Naive thymus-derived CD8-positive, alpha-beta T cell (primary cell): ENCODE measurements at regions not wholly inside any gene's neighbourhood (a gene's known extent, or its start where the extent isn't known, plus 50 kb on each side); places are given as distances from the start of the nearest gene placed in this dataset.

ENCODE experiments used
- ATAC-seq, 2 donors: fragments of 150-1000 bp; cut with Tn5 transposase in 1 of 2; sonication (Bioruptor Pico), chemical (Tn5 transposase) in 1 of 2; 1 replicate in 1 of 2; 2 replicates in 1 of 2; pipeline ENCODE4 v1.10.0; 2021; ENCODE audit warnings: mild to moderate bottlenecking in 2 of 2, moderate library complexity in 2 of 2
- POLR2A ChIA-PET: fragments of 350-600 bp; sonication (Branson Sonifier 250); formaldehyde crosslinking; loops from one replicate; lab custom pipeline; 2021; ENCODE audit warnings: antibody characterized with exemption; lab: Charles Lee
- DNase-seq, 10 donors: peaks; one replicate each; pipeline versions ENCODE4 v3.0.0 to v3.0.0-alpha.2; 2020 to 2022
- H3K27ac Mint-ChIP-seq, 10 donors: one replicate each; pipeline ENCODE4 v1.8.0; 2020 to 2022; ENCODE audit warnings: mild to moderate bottlenecking in 10 of 10, mixed read lengths in 10 of 10, moderate library complexity in 4 of 10, inconsistent platforms in 1 of 10
- H3K27me3 Mint-ChIP-seq, 5 donors: one replicate each; pipeline ENCODE4 v1.8.0; 2021 to 2022; ENCODE audit warnings: mixed read lengths in 5 of 5
- H3K36me3 Mint-ChIP-seq, 3 donors: one replicate each; pipeline ENCODE4 v1.8.0; 2020 to 2022; ENCODE audit warnings: mixed read lengths in 3 of 3, mild to moderate bottlenecking in 2 of 3, inconsistent platforms in 1 of 3
- H3K4me1 Mint-ChIP-seq, 4 donors: one replicate each; pipeline ENCODE4 v1.8.0; 2021 to 2022; ENCODE audit warnings: mixed read lengths in 4 of 4
- H3K4me3 Mint-ChIP-seq, 10 donors: one replicate each; pipeline ENCODE4 v1.8.0; 2020 to 2022; ENCODE audit warnings: mild to moderate bottlenecking in 10 of 10, mixed read lengths in 10 of 10, moderate library complexity in 6 of 10, inconsistent platforms in 1 of 10
- H3K9me3 Mint-ChIP-seq, 9 donors: one replicate each; pipeline ENCODE4 v1.8.0; 2020 to 2022; ENCODE audit warnings: mixed read lengths in 9 of 9, mild to moderate bottlenecking in 3 of 9, inconsistent platforms in 1 of 9, moderate library complexity in 1 of 9

DNA sequence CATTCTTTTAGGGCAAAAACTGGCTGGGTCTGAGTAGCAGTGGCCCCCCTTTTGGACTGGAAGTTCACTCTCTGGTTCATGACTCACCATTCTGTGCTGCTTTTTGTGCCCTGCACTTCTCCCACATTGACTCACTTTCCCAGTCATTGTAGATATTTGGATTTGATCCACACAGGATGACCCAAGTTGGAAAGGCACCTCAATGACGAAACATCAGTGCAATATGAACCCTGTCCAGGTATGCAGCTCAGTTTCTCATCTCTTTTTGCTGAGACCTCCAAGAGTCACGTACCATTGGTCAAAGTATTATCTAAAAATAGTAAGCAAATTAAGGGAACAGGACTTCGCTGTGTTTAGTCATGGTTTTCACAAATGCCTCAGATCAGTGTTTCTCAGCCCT, 92.7 kb downstream of the CBLL2 start:
- ATAC-seq: no peak
- H3K27me3 Mint-ChIP-seq: peaks cover 0 to 4% (median 0%) of the 10 kb centered on the region in 5 donors

DNA sequence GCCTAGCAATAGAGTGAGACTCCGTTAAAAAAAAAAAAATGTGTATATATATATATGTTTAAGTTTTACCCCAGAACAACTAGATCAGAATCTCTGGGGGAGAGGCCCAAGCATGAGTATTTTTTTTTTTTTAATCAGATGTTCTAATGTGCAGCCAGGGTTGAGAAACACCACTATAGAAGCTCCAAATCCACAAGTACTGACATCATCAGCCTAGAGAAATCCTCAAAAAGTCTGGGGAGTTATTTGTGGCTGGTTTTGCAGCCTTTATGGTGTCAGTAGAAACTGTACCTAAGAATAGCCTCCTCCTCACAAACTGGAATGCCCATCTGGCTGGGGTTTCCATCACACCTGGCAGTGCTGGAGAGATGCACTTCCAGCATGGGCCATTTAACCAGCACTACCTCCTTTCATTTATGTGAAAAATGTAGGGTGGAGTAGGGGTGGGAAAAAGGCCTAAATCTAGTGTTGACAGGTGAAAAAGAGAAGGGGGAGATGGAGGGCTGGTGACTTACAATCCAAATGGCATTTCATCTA, 93.5 kb downstream of the CBLL2 start:
- Mint-ChIP-seq H3K36me3 (no peaks in the 10 kb centered on the region), H3K27me3 (peaks cover 0 to 4% (median 0%) of the 10 kb centered on the region in 5 donors), H3K4me1 (no peaks in the 10 kb centered on the region), H3K27ac (no peak overlapping the region), H3K9me3 (peaks cover 0 to 2% (median 0%) of the 10 kb centered on the region in 9 donors), H3K4me3 (no peak overlapping the region)
- no peak for DNase-seq
- no peak for ATAC-seq
- POLR2A ChIA-PET: no interaction called here

More for the DNA sequence above, 92.7 kb downstream of the CBLL2 start:
- DNase-seq: no peak
- H3K4me1 Mint-ChIP-seq: no peaks in the 10 kb centered on the region
- H3K9me3 Mint-ChIP-seq: peaks cover 0 to 2% (median 0%) of the 10 kb centered on the region in 9 donors
- H3K36me3 Mint-ChIP-seq: no peaks in the 10 kb centered on the region
- H3K27ac Mint-ChIP-seq: no peak overlapping the region
- POLR2A ChIA-PET: no interaction called here
- no peak overlapping the region for H3K4me3 Mint-ChIP-seq

DNA sequence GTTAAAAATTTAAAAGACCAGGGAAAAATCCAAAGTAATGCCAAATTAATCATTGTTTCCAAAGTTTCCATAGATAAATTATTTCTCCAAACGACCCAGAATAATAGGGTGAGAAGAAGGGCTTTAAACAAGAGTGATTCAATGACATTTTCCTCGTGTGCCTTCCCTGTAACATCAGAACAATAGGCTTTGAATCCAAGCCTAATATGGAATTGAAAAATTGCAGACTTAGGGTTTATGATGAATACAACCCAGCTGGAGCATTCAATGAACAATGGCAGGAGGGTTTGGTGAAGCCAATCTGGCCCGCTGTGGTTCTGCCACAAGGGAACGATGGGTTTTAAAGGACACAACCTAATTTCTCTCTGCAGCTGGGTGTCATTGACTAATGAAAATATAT, 94.2 kb downstream of the CBLL2 start:
- Mint-ChIP-seq H3K4me1 (no peaks in the 10 kb centered on the region), H3K27ac (no peak overlapping the region), H3K27me3 (peaks cover 0 to 4% (median 0%) of the 10 kb centered on the region in 5 donors), H3K4me3 (no peak overlapping the region), H3K36me3 (no peaks in the 10 kb centered on the region), H3K9me3 (peaks cover 0 to 2% (median 0%) of the 10 kb centered on the region in 9 donors)
- no peak for DNase-seq
- ATAC-seq: no peak
- POLR2A ChIA-PET: no interaction called here

DNA sequence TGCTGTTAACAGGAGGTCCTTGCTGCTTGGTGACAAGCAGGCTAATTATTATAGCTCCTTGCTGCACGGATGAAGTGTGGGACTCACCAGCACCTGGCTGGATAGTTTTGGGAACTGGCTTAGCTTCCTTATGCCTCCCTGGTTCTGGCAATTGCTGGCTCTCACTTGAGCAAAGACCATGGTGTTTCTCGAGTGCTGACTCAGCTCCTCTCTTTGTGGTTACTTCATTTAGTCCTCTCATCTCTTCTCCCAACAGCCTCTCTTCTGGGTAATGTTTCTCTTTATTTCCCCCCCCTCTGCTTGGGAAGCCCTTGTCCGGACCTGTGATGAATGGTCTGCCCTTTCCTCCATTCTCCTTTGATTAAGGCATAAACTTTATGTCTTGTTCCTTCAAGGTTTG, 100.4 kb downstream of the CBLL2 start:
- Mint-ChIP-seq H3K27me3 (no peaks in the 10 kb centered on the region), H3K9me3 (peaks cover 0 to 2% (median 0%) of the 10 kb centered on the region in 9 donors), H3K36me3 (no peaks in the 10 kb centered on the region), H3K27ac (no peak overlapping the region), H3K4me3 (no peak overlapping the region), H3K4me1 (no peaks in the 10 kb centered on the region)
- ATAC-seq: no peak
- DNase-seq: no peak
- POLR2A ChIA-PET: no interaction called here

DNA sequence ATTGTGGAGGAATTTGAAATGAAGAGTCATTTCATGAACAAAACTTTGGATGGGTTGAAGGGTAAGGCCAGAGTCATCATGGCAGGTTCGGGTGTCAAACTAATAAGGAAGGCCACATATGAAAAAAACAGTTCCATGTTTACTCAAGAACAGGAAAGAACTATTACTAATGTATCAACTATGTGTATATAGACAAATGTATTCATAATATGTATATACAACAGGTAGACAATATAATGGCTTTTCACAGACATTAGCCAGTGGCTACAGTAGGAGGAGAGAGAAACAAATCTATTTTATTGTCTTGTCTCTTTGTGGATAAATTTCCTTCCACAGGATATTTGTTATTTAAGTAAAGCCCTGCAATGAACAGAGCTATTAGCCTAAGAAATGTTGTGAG, 101.1 kb downstream of the CBLL2 start:
- ATAC-seq (no peak), DNase-seq (no peak)
- H3K4me1 Mint-ChIP-seq: no peaks in the 10 kb centered on the region
- peaks cover 0 to 2% (median 0%) of the 10 kb centered on the region in 9 donors for H3K9me3 Mint-ChIP-seq
- H3K27ac Mint-ChIP-seq: no peak overlapping the region
- no peaks in the 10 kb centered on the region for H3K27me3 Mint-ChIP-seq
- H3K4me3 Mint-ChIP-seq: no peak overlapping the region
- POLR2A ChIA-PET: no interaction called here
- H3K36me3 Mint-ChIP-seq: no peaks in the 10 kb centered on the region

DNA sequence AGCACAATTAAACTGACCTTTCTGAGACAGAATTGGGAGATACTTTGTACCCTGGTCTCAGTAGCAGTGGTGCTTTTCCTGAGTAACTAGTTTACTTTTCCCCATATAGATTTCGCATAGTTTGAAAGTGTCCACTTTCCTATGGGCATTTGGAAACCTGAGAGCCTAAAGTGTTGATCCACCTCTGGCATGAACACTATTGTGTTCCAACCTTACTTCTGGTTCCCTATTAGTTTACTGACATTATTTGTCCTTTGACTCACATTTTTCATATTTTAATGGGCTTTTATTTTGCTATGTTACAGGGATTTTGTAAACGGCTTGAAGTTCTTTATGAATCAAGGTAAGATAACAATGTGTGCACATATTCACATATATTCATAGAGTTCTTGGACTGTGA, 103.7 kb downstream of the CBLL2 start:
- Mint-ChIP-seq H3K4me3 (no peak overlapping the region), H3K9me3 (peaks cover 0 to 2% (median 0%) of the 10 kb centered on the region in 9 donors), H3K36me3 (no peaks in the 10 kb centered on the region), H3K27me3 (no peaks in the 10 kb centered on the region), H3K27ac (no peak overlapping the region), H3K4me1 (no peaks in the 10 kb centered on the region)
- ATAC-seq (no peak), DNase-seq (no peak)
- POLR2A ChIA-PET: no interaction called here

DNA sequence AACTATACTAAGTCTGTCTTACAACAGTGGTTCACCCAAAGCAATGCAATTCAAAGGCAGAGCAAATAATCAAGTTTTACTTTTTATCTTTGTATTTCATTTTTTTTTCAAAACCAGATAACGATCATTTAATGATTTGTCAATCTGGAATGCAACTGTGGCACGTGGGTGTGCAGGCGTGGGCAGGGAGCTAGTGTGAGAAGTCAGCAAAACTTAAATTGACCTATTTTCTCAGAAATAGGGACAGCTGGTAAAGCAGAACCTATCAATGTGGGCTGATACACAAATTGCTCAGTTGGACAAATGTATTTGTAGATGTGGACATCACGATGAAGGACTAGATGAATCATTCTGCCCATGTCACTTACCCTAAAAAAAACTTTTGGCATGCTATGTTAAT, 105.6 kb downstream of the CBLL2 start:
- ATAC-seq (no peak), DNase-seq (no peak)
- peaks cover 0 to 4% (median 0%) of the 10 kb centered on the region in 9 donors for H3K9me3 Mint-ChIP-seq
- H3K27me3 Mint-ChIP-seq: no peaks in the 10 kb centered on the region
- no peak overlapping the region for H3K27ac Mint-ChIP-seq
- H3K36me3 Mint-ChIP-seq: peaks cover 0 to 4% (median 0%) of the 10 kb centered on the region in 3 donors
- no peaks in the 10 kb centered on the region for H3K4me1 Mint-ChIP-seq
- POLR2A ChIA-PET: no interaction called here
- H3K4me3 Mint-ChIP-seq: no peak overlapping the region

DNA sequence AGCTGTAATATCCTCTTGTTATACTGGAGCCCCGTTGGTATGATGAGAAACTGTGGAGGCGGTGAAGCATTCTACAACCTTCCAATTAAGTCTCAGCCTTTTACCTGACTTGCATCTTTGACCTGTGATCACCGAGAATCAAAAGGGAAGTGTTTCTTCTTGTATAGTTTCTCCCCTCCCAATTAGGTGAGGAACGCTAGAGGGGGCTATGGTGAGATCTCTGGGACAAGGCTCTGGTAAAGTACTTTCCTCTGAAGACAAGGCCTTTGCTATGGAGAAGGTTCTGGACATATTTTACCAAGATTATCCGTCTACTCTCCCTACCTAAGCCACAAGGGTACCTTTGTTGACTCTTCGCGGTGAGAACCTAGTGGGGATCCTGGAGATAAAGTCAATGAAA, 111.3 kb downstream of the CBLL2 start:
- no peak overlapping the region for H3K4me3 Mint-ChIP-seq
- POLR2A ChIA-PET: no interaction called here
- H3K27me3 Mint-ChIP-seq: peaks cover 0 to 3% (median 0%) of the 10 kb centered on the region in 5 donors
- ATAC-seq: no peak
- peaks cover 0 to 4% (median 0%) of the 10 kb centered on the region in 3 donors for H3K36me3 Mint-ChIP-seq
- H3K27ac Mint-ChIP-seq: no peak overlapping the region
- peaks cover 0 to 6% (median 0%) of the 10 kb centered on the region in 9 donors for H3K9me3 Mint-ChIP-seq
- H3K4me1 Mint-ChIP-seq: no peaks in the 10 kb centered on the region
- no peak for DNase-seq

DNA sequence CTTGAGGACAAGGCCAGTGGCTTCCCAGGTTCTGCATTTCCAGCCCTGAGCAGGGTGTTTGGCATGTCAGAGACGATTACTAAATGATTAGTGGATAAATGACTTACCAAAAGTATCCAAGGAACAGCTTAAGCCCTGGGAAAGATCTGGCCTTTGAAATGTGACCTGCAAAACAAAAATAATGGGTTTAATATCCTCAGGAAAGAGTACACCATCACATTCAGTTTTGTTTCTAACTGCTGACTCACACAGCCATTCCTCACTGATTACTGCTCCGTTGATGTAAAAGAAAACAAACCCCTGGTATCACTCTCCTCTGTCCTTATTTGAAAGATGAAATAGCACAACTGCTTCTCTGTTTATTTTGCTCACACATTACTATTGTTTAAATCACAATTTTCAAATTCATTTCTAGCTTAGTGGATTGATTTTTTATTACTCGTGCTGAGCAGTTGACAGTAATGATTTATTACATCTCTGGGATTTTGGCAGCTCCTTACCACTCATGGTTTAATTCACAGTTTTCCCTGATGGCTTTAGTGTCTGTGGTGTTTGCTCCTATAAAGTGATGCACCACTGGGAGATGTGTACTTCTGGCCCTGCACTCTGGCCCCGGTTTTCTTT, 117.0 kb downstream of the CBLL2 start:
- no peaks in the 10 kb centered on the region for H3K36me3 Mint-ChIP-seq
- H3K4me1 Mint-ChIP-seq: no peaks in the 10 kb centered on the region
- H3K9me3 Mint-ChIP-seq: peaks cover 0 to 6% (median 0%) of the 10 kb centered on the region in 9 donors
- H3K27me3 Mint-ChIP-seq: peaks cover 0 to 3% (median 0%) of the 10 kb centered on the region in 5 donors
- ATAC-seq: no peak
- POLR2A ChIA-PET: no interaction called here
- H3K27ac Mint-ChIP-seq: no peak overlapping the region
- no peak overlapping the region for H3K4me3 Mint-ChIP-seq
- no peak for DNase-seq

DNA sequence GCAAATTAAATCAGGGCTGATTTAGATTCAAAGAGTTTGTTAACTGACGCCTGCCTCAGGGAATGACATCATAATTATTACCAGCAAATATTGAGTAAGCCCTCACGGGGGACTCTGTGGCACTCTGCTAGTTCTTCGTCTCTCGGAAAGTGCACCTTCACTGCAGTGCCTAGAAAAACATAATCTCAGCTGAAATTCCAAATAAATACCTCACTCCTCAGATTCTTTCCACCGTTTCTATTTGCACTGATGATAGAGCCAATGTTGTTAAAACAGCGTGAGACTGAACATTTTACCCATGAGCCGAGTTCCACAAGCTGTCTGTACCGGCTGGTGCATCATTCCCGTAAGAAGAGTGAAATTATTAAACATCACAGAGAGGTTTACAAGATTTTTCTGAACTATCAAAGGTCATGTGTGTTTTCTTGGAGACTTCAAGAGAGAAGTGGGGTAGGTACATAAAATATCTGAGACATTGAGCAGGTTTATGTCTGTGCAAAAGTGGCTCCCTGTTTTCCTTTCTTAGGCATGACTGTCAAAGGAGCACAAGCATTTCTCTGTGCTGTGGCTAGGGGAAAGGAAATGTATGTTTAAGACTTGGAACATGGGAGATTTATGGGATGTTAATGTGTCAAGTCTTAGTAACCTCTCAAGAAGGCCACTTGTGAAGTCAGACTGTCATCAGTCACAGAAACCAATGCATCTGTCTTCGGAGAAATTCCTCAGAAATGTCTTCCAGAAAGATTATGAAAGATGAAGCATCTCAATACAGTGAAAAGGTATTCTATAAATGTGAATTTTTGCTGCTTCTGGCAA, 119.6 kb downstream of the CBLL2 start:
- no peaks in the 10 kb centered on the region for H3K36me3 Mint-ChIP-seq
- H3K27ac Mint-ChIP-seq: no peak overlapping the region
- POLR2A ChIA-PET: no interaction called here
- peaks cover 0 to 3% (median 0%) of the 10 kb centered on the region in 9 donors for H3K9me3 Mint-ChIP-seq
- no peaks in the 10 kb centered on the region for H3K4me1 Mint-ChIP-seq
- DNase-seq: no peak
- no peak overlapping the region for H3K4me3 Mint-ChIP-seq
- H3K27me3 Mint-ChIP-seq: peaks cover 0 to 3% (median 0%) of the 10 kb centered on the region in 5 donors
- no peak for ATAC-seq

DNA sequence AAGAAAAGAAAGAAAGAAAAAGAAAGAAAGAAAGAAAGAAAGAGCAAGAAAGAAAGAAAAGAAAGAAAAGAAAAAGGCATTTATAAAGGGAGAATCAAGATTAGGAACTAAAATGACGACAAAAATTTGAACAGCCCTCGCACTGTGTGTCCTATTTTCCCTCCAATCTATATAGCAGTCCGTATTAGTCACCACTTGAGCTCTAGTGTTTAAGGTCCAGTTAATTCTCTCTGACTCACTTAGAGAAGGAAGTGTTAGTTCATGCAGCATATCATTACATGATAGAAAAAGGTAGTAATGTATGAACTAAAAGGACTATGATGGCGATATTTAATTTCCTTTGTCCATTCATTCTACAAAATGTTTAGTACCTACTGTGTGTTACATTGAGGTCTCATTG, 122.7 kb downstream of the CBLL2 start:
- DNase-seq (no peak), ATAC-seq (no peak)
- Mint-ChIP-seq H3K9me3 (peaks cover 0 to 2% (median 0%) of the 10 kb centered on the region in 9 donors), H3K27me3 (no peaks in the 10 kb centered on the region), H3K36me3 (no peaks in the 10 kb centered on the region), H3K4me1 (no peaks in the 10 kb centered on the region), H3K27ac (no peak overlapping the region), H3K4me3 (no peak overlapping the region)
- POLR2A ChIA-PET: no interaction called here

DNA sequence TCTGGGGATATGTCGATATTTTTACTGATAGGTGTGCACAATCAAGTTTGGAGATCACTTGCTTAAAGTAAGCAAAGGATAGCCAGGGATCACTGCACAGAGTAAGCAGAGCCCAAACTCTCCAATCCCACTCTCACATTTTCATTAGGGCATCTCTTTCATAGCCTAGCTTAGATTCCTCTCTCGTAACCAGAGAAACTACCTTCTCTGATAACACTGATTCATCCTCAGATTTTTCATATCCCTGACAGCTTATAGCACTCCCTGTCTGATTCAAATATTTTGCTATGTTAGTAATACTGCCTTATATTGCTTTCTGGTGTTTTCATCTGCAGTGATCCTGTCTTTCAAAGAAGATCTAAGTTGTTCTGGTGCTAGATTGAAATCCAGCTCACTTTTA, 123.7 kb downstream of the CBLL2 start:
- Mint-ChIP-seq H3K9me3 (peaks cover 0 to 2% (median 0%) of the 10 kb centered on the region in 9 donors), H3K27ac (no peak overlapping the region), H3K36me3 (no peaks in the 10 kb centered on the region), H3K27me3 (no peaks in the 10 kb centered on the region), H3K4me3 (no peak overlapping the region), H3K4me1 (no peaks in the 10 kb centered on the region)
- no peak for ATAC-seq
- no peak for DNase-seq
- POLR2A ChIA-PET: no interaction called here

DNA sequence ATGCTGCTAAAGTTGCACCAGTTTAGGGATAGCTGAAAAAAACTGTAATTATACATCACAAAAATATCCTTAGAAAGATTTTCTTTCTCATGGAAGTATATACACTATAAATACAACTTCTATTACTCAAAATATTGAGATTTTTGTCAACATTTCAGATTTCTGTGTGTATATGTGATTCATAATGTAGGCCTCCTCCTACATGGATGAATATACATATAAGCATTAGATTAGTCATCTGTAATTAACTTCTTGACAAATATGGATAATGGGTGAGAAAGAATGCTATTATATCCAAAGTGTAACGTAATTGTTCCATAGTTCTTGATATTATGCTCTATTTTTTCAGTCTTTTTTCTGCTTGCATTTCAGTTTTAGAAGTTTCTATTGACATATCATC, 124.9 kb downstream of the CBLL2 start:
- DNase-seq: no peak
- ATAC-seq: no peak
- Mint-ChIP-seq H3K4me1 (no peaks in the 10 kb centered on the region), H3K36me3 (no peaks in the 10 kb centered on the region), H3K27me3 (no peaks in the 10 kb centered on the region), H3K4me3 (no peak overlapping the region), H3K9me3 (peaks cover 0 to 2% (median 0%) of the 10 kb centered on the region in 9 donors), H3K27ac (no peak overlapping the region)
- POLR2A ChIA-PET: no interaction called here
